Activated CD4-positive, alpha-beta T cell treated with anti-CD3 and anti-CD28 coated beads, Interleukin-2, amount 10 ng/mL, durations not matched to agents 24 days and 14 days (primary cell): ENCODE measurements at regions not wholly inside any gene's neighbourhood (a gene's known extent, or its start where the extent isn't known, plus 50 kb on each side); places are given as distances from the start of the nearest gene placed in this dataset.
A peak's percentile ranks its signal among the peaks of the same experiment; 100 is the strongest.

Experiments used
- DNase-seq: peaks from one replicate; pipeline ENCODE4 v3.0.0; 2022
- H3K27ac Mint-ChIP-seq: one replicate; pipeline ENCODE4 v1.8.0; 2022; ENCODE audit warnings: mild to moderate bottlenecking, mixed read lengths
- H3K27me3 Mint-ChIP-seq: one replicate; pipeline ENCODE4 v1.8.0; 2022; ENCODE audit warnings: mixed read lengths
- H3K36me3 Mint-ChIP-seq: one replicate; pipeline ENCODE4 v1.8.0; 2022; ENCODE audit warnings: low read depth, mild to moderate bottlenecking, mixed read lengths
- H3K4me1 Mint-ChIP-seq: one replicate; pipeline ENCODE4 v1.8.0; 2021; ENCODE audit warnings: mixed read lengths
- H3K4me3 Mint-ChIP-seq: one replicate; pipeline ENCODE4 v1.8.0; 2022; ENCODE audit warnings: mild to moderate bottlenecking, moderate library complexity, mixed read lengths
- H3K9me3 Mint-ChIP-seq: one replicate; pipeline ENCODE4 v1.8.0; 2021; ENCODE audit warnings: mixed read lengths
- intact Hi-C: fragments of 100-400 bp; cut with micrococcal nuclease; formaldehyde crosslinking; loops from one replicate; pipeline ENCODE4 v1.15.1; 2023

GRCh38 chr1:84759756-84760155 is 69.5 kb upstream of the SSX2IP start:
- intact Hi-C loops, result loop anchor here (10.0 kb wide), 1 partner anchor 455 kb away; the partner anchor contains the start of gene SAMD13
- no peak for DNase-seq
- peaks cover 3% of the 10 kb centered on the region for H3K4me1 Mint-ChIP-seq
- H3K27ac Mint-ChIP-seq, result no peak overlapping the region
- no peaks in the 10 kb centered on the region for H3K36me3 Mint-ChIP-seq
- H3K27me3 Mint-ChIP-seq, result peaks cover 31% of the 10 kb centered on the region
- no peaks in the 10 kb centered on the region for H3K9me3 Mint-ChIP-seq
- no peak overlapping the region for H3K4me3 Mint-ChIP-seq

GRCh38 chr1:84758968-84759491 is 68.8 kb upstream of the SSX2IP start:
- H3K9me3 Mint-ChIP-seq, result no peaks in the 10 kb centered on the region
- DNase-seq, result no peak
- peak overlapping the region; percentile 64 for H3K27ac Mint-ChIP-seq
- H3K4me1 Mint-ChIP-seq, result peaks cover 3% of the 10 kb centered on the region
- intact Hi-C loops, result loop anchor here (10.0 kb wide), 1 partner anchor 454 kb away; the partner anchor contains the start of gene SAMD13
- peaks cover 27% of the 10 kb centered on the region for H3K27me3 Mint-ChIP-seq
- H3K4me3 Mint-ChIP-seq, result peak overlapping the region; percentile 50
- H3K36me3 Mint-ChIP-seq, result no peaks in the 10 kb centered on the region

GRCh38 chr1:84758476-84758875 is 68.2 kb upstream of the SSX2IP start:
- Mint-ChIP-seq H3K9me3 (no peaks in the 10 kb centered on the region), H3K4me3 (no peak overlapping the region), H3K27ac (no peak overlapping the region), H3K27me3 (peaks cover 25% of the 10 kb centered on the region), H3K4me1 (peaks cover 4% of the 10 kb centered on the region), H3K36me3 (no peaks in the 10 kb centered on the region)
- intact Hi-C loops, result loop anchor here (10.0 kb wide), 1 partner anchor 454 kb away; the partner anchor contains the start of gene SAMD13
- DNase-seq, result no peak

GRCh38 chr1:84757301-84757700 is 67.0 kb upstream of the SSX2IP start:
- H3K36me3 Mint-ChIP-seq, result no peaks in the 10 kb centered on the region
- no peak overlapping the region for H3K4me3 Mint-ChIP-seq
- DNase-seq, result no peak
- peaks cover 26% of the 10 kb centered on the region for H3K27me3 Mint-ChIP-seq
- H3K4me1 Mint-ChIP-seq, result peaks cover 7% of the 10 kb centered on the region
- no peaks in the 10 kb centered on the region for H3K9me3 Mint-ChIP-seq
- intact Hi-C loops, result loop anchor here (10.0 kb wide), 1 partner anchor 452 kb away; the partner anchor contains the start of gene SAMD13
- H3K27ac Mint-ChIP-seq, result no peak overlapping the region

- Mint-ChIP-seq H3K4me1 (peaks cover 7% of the 10 kb centered on the region), H3K9me3 (no peaks in the 10 kb centered on the region), H3K4me3 (no peak overlapping the region), H3K27me3 (peaks cover 24% of the 10 kb centered on the region), H3K36me3 (no peaks in the 10 kb centered on the region), H3K27ac (no peak overlapping the region)
- no peak for DNase-seq
- intact Hi-C loops, result loop anchor here (10.0 kb wide), 1 partner anchor 452 kb away; the partner anchor contains the start of gene SAMD13
These were observed 66.3 kb upstream of the SSX2IP start for GRCh38 chr1:84756455-84757082.

- peaks cover 27% of the 10 kb centered on the region for H3K27me3 Mint-ChIP-seq
- intact Hi-C loops, result loop anchor here (10.0 kb wide), 1 partner anchor 451 kb away; the partner anchor contains the start of gene SAMD13
These were observed 65.7 kb upstream of the SSX2IP start for GRCh38 chr1:84756001-84756400.

DNA sequence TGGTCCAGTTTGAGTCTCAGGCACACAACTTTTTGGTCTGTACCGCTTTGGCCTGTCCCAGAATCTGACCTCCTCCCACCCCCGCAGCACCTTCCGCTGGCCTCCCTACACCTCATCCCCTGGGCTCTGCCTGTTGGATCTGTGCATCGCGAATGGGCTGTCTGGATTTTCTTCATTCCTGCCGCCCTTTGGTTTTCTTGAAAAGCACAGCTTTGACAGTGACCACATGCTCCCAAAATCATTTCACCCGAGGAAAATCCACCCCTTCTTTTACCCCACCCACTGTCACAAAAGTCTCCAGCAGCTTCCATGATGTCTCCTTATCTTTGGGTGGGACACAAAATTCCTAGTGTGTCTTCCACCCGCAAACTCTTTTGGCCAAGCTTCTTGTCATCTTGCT is 65.0 kb upstream of the SSX2IP start:
- no peak overlapping the region for H3K27ac Mint-ChIP-seq
- no peaks in the 10 kb centered on the region for H3K36me3 Mint-ChIP-seq
- H3K4me3 Mint-ChIP-seq, result no peak overlapping the region
- H3K9me3 Mint-ChIP-seq, result no peaks in the 10 kb centered on the region
- intact Hi-C loops, result loop anchor here (10.0 kb wide), 1 partner anchor 450 kb away; the partner anchor contains the start of gene SAMD13
- peaks cover 7% of the 10 kb centered on the region for H3K4me1 Mint-ChIP-seq
- no peak for DNase-seq
- peaks cover 33% of the 10 kb centered on the region for H3K27me3 Mint-ChIP-seq

More at GRCh38 chr1:84756001-84756400, 65.7 kb upstream of the SSX2IP start:
- Mint-ChIP-seq H3K4me1 (peaks cover 7% of the 10 kb centered on the region), H3K4me3 (no peak overlapping the region), H3K36me3 (no peaks in the 10 kb centered on the region), H3K27ac (no peak overlapping the region), H3K9me3 (no peaks in the 10 kb centered on the region)
- no peak for DNase-seq

- H3K9me3 Mint-ChIP-seq, result no peaks in the 10 kb centered on the region
- no peaks in the 10 kb centered on the region for H3K36me3 Mint-ChIP-seq
- intact Hi-C loops, result loop anchor here (5.0 to 10.0 kb wide), 3 partner anchors 450 to 847 kb away; partner anchors contain the start of gene SAMD13
These were observed 64.1 kb upstream of the SSX2IP start for GRCh38 chr1:84754386-84754703.

DNA sequence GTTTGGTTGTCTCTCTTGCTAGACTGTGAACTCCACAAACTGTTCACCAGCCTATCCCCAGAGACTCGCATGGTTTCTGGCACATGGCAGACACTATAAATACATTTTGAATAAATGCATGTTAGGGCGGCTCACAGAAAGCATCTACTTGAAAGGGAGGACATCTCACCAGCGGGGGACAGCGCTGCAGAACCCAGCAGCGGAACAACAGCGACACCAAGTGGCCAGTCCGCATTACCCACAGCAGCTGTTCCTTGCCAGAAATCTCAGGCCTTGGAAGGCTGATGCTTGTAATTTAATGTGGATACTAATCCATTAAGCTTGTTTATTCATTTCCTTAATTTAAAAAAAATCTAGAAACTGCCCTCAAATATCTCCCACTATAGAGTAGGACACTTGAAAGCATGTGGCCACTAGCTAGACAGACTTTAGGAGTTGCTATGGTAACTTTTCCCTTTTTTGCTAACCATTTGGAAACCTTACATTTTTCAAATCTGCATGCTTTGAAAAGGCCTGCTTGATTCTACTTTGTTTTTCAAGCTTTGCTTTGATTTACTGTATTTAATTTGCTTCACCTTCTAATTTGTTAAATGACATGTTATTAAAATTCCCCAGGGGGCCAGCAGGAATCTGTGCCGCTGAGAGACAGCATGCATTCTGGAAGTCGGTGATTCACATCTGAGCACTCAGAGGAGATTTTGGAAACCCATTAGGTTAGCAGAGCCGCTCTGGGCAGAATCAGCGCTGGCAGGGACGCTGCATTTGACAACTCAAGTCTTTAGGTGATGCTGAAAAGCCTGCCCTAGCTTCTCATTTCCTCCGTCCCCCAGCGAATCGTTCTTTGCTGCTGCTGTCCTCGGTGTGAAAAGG is 63.5 kb upstream of the SSX2IP start:
- no peak overlapping the region for H3K4me3 Mint-ChIP-seq
- H3K4me1 Mint-ChIP-seq, result peaks cover 3% of the 10 kb centered on the region
- no peaks in the 10 kb centered on the region for H3K36me3 Mint-ChIP-seq
- intact Hi-C loops, result loop anchor here (1.0 to 10.0 kb wide), 10 partner anchors 63 to 846 kb away; partner anchors contain the start of genes PRKACB, SAMD13 and SSX2IP
- peak; percentile 92 for DNase-seq
- H3K27me3 Mint-ChIP-seq, result peaks cover 31% of the 10 kb centered on the region
- H3K9me3 Mint-ChIP-seq, result no peaks in the 10 kb centered on the region
- no peak overlapping the region for H3K27ac Mint-ChIP-seq

More at GRCh38 chr1:84754386-84754703, 64.1 kb upstream of the SSX2IP start:
- peaks cover 7% of the 10 kb centered on the region for H3K4me1 Mint-ChIP-seq
- H3K27ac Mint-ChIP-seq, result no peak overlapping the region
- no peak for DNase-seq
- no peak overlapping the region for H3K4me3 Mint-ChIP-seq
- H3K27me3 Mint-ChIP-seq, result peaks cover 35% of the 10 kb centered on the region

- H3K27me3 Mint-ChIP-seq, result peaks cover 29% of the 10 kb centered on the region
- no peak overlapping the region for H3K4me3 Mint-ChIP-seq
- H3K9me3 Mint-ChIP-seq, result no peaks in the 10 kb centered on the region
- no peak overlapping the region for H3K27ac Mint-ChIP-seq
- no peaks in the 10 kb centered on the region for H3K36me3 Mint-ChIP-seq
- intact Hi-C loops, result loop anchor here (5.0 to 10.0 kb wide), 3 partner anchors 445 to 843 kb away; partner anchors contain the start of gene SAMD13
- H3K4me1 Mint-ChIP-seq, result peaks cover 3% of the 10 kb centered on the region
- DNase-seq, result no peak
These were observed 60.0 kb upstream of the SSX2IP start for GRCh38 chr1:84750110-84750730.

DNA sequence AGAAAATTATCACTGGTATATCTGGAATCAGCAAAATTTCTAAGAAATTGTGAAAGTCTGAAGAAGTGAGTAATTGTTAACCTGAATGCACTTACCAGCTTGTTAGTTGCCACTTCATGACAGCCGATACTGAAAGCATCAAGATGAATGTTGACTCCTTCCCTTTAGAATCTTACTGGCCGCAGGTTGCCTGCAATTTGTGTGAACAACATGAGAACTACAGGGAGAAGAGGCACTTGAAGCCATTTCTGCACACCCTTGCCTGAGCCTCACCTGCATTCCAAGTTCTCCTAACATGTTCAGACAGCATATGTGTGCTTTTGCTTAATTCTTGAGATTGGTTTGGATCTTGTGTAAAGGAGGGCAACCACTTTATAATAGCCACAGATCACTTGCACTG is 59.2 kb upstream of the SSX2IP start:
- H3K4me1 Mint-ChIP-seq, result peaks cover 3% of the 10 kb centered on the region
- H3K4me3 Mint-ChIP-seq, result no peak overlapping the region
- H3K27me3 Mint-ChIP-seq, result peaks cover 29% of the 10 kb centered on the region
- intact Hi-C loops, result no loop called here
- no peaks in the 10 kb centered on the region for H3K36me3 Mint-ChIP-seq
- no peak for DNase-seq
- no peak overlapping the region for H3K27ac Mint-ChIP-seq
- H3K9me3 Mint-ChIP-seq, result no peaks in the 10 kb centered on the region

DNA sequence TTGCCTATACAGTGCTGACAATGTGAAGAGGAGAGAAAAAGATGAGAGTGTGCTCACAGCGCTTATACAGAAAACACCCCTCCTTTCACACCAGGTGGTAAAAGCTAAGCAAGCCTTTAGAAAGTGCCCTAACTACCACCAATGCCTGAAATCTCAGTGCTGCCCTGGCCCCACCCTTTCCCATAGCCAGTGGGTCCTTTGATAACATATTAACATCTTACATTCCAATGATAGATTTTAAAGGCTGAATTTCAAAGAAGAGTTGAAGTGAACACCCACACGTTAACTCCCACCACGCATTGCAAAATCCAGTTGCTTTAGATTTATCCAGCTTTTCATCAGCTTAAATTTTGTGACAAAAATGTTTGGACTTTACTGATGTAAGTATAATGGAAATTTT is 58.1 kb upstream of the SSX2IP start:
- intact Hi-C loops, result no loop called here
- no peak overlapping the region for H3K27ac Mint-ChIP-seq
- no peaks in the 10 kb centered on the region for H3K9me3 Mint-ChIP-seq
- no peak overlapping the region for H3K4me3 Mint-ChIP-seq
- peaks cover 2% of the 10 kb centered on the region for H3K4me1 Mint-ChIP-seq
- peaks cover 28% of the 10 kb centered on the region for H3K27me3 Mint-ChIP-seq
- DNase-seq, result no peak
- no peaks in the 10 kb centered on the region for H3K36me3 Mint-ChIP-seq

GRCh38 chr1:84745857-84746256 is 55.6 kb upstream of the SSX2IP start:
- intact Hi-C loops, result no loop called here
- Mint-ChIP-seq H3K36me3 (no peaks in the 10 kb centered on the region), H3K9me3 (no peaks in the 10 kb centered on the region), H3K27ac (no peak overlapping the region), H3K4me1 (peaks cover 2% of the 10 kb centered on the region), H3K27me3 (peaks cover 17% of the 10 kb centered on the region), H3K4me3 (no peak overlapping the region)
- DNase-seq, result no peak
